ENCODE measurements at regions not wholly inside any gene's neighbourhood (a gene's known extent, or its start where the extent isn't known, plus 50 kb on each side); places are given as distances from the start of the nearest gene placed in this dataset.

- TF ChIP-seq CTCF (IDR thresholded peaks at IDR 0.05) (no peak), POLR2A (IDR thresholded peaks at IDR 0.05) (no peak), EP300 (IDR thresholded peaks at IDR 0.05) (no peak)
Measured at GRCh38 chr22:49361164-49361563, 466.5 kb downstream of the BRD1 start.
